ENCODE measurements at regions not wholly inside any gene's neighbourhood (a gene's known extent, or its start where the extent isn't known, plus 50 kb on each side); places are given as distances from the start of the nearest gene placed in this dataset.

DNA sequence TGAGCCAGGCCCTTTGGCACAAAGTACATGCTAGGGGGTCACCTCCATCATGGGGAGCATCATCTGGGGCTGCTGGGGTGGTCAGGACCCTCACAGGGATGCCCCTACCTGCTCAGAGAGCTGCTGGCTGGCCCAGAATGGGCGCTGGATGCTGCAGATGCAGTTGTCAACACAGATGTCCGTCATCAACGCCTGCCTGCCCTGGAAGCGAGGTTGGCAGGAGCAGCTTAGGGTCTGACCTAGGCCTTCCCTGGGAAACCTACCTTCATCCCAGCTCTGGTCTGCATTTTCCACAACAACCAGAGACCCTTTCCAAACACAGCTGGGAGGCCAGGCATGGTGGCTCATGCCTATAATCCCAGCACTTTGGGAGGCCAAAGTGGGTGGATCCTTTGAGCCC, 88.0 kb downstream of the EDN3 start:
- H3K18ac ChIP-seq (ENCODE audit: low read length) = no peak overlapping the region
- H3K4me2 ChIP-seq (ENCODE audit: low read length) = no peak overlapping the region
- H3K4me3 ChIP-seq (ENCODE audit: low read length) = no peak overlapping the region
- H2BK15ac ChIP-seq (replicated peaks; ENCODE audit: low read depth) = no peak overlapping the region
- no peak overlapping the region for H3K56ac ChIP-seq (ENCODE audit: low read length)
- no peaks in the 10 kb centered on the region for H3K27me3 ChIP-seq (ENCODE audit: insufficient read depth, low read length, poor library complexity)
- no peak for DNase-seq
- H3K27ac ChIP-seq (ENCODE audit: low read depth, low read length) = no peak overlapping the region
- no peak overlapping the region for H3K4ac ChIP-seq (ENCODE audit: low read depth, low read length)
- no peak overlapping the region for H4K5ac ChIP-seq (ENCODE audit: low read length)
- WGBS (ENCODE audit: extremely low coverage, insufficient coverage, low lambda C conversion rate) = no CpG with 5 or more reads among the region's 4 CpGs
- no peak overlapping the region for H2BK5ac ChIP-seq (ENCODE audit: low read length)
- no peaks in the 10 kb centered on the region for H3K79me1 ChIP-seq (ENCODE audit: low read length)
- H2BK120ac ChIP-seq (ENCODE audit: low read depth, low read length) = no peak overlapping the region
- no peaks in the 10 kb centered on the region for H3K36me3 ChIP-seq (ENCODE audit: control insufficient read depth, insufficient read depth, low read length)
- no peak overlapping the region for H2AK5ac ChIP-seq (ENCODE audit: low read length)
- no peaks in the 10 kb centered on the region for H3K79me2 ChIP-seq (ENCODE audit: control insufficient read depth, insufficient read depth, low read length)
- no peak overlapping the region for H3K23ac ChIP-seq (ENCODE audit: low read length)
- H4K8ac ChIP-seq (ENCODE audit: low read depth, low read length) = no peak overlapping the region
- H3K9ac ChIP-seq (ENCODE audit: low read length) = no peak overlapping the region
- H3K4me1 ChIP-seq (ENCODE audit: control insufficient read depth, low read depth, low read length) = no peaks in the 10 kb centered on the region

DNA sequence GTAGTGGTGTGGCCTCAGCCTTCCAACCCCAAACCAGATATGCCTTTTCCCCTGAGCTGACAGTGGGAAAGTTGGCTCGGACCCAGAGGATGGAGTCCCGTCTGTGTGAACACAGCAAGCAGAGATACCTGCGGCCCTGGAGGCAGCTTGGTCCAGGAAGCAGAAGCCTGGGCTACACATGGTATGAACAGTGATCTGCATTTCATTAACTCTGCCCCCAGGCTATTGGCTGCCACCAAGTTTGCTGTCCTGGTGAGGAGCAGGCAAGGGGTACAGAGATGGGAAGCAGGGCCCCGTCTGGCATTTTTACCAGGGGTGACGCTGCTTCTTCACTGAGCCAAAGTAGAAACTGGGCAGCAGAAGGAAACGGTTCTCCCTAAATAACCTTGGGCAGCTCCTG, 90.0 kb downstream of the EDN3 start:
- Histone ChIP-seq H3K18ac (ENCODE audit: low read length) (no peak overlapping the region), H3K23ac (ENCODE audit: low read length) (no peak overlapping the region), H3K9ac (ENCODE audit: low read length) (no peak overlapping the region), H3K56ac (ENCODE audit: low read length) (no peak overlapping the region), H3K27me3 (ENCODE audit: insufficient read depth, low read length, poor library complexity) (no peaks in the 10 kb centered on the region), H3K4ac (ENCODE audit: low read depth, low read length) (no peak overlapping the region), H3K79me1 (ENCODE audit: low read length) (no peaks in the 10 kb centered on the region), H3K36me3 (ENCODE audit: control insufficient read depth, insufficient read depth, low read length) (no peaks in the 10 kb centered on the region), H3K4me1 (ENCODE audit: control insufficient read depth, low read depth, low read length) (no peaks in the 10 kb centered on the region), H2BK15ac (replicated peaks; ENCODE audit: low read depth) (no peak overlapping the region), H3K4me2 (ENCODE audit: low read length) (no peak overlapping the region), H2BK5ac (ENCODE audit: low read length) (no peak overlapping the region), H4K5ac (ENCODE audit: low read length) (no peak overlapping the region), H3K79me2 (ENCODE audit: control insufficient read depth, insufficient read depth, low read length) (no peaks in the 10 kb centered on the region), H2AK5ac (ENCODE audit: low read length) (no peak overlapping the region), H3K4me3 (ENCODE audit: low read length) (no peak overlapping the region), H2BK120ac (ENCODE audit: low read depth, low read length) (no peak overlapping the region), H4K8ac (ENCODE audit: low read depth, low read length) (no peak overlapping the region), H3K27ac (ENCODE audit: low read depth, low read length) (no peak overlapping the region)
- WGBS (ENCODE audit: extremely low coverage, insufficient coverage, low lambda C conversion rate) = no CpG with 5 or more reads among the region's 6 CpGs
- DNase-seq = no peak

GRCh38 chr20:59391975-59392374, 91.6 kb downstream of the EDN3 start:
- no peak overlapping the region for H2BK5ac ChIP-seq (ENCODE audit: low read length)
- H3K27me3 ChIP-seq (ENCODE audit: insufficient read depth, low read length, poor library complexity) = no peaks in the 10 kb centered on the region
- no peak overlapping the region for H3K27ac ChIP-seq (ENCODE audit: low read depth, low read length)
- no peak overlapping the region for H3K4ac ChIP-seq (ENCODE audit: low read depth, low read length)
- no peak overlapping the region for H3K23ac ChIP-seq (ENCODE audit: low read length)
- no peak overlapping the region for H3K56ac ChIP-seq (ENCODE audit: low read length)
- no peak overlapping the region for H2AK5ac ChIP-seq (ENCODE audit: low read length)
- no peak overlapping the region for H4K5ac ChIP-seq (ENCODE audit: low read length)
- H3K79me2 ChIP-seq (ENCODE audit: control insufficient read depth, insufficient read depth, low read length) = no peaks in the 10 kb centered on the region
- no peak overlapping the region for H3K9ac ChIP-seq (ENCODE audit: low read length)
- no peaks in the 10 kb centered on the region for H3K79me1 ChIP-seq (ENCODE audit: low read length)
- no peak overlapping the region for H3K18ac ChIP-seq (ENCODE audit: low read length)
- no peak overlapping the region for H2BK120ac ChIP-seq (ENCODE audit: low read depth, low read length)
- no peak overlapping the region for H3K4me3 ChIP-seq (ENCODE audit: low read length)
- DNase-seq = no peak
- H4K8ac ChIP-seq (ENCODE audit: low read depth, low read length) = no peak overlapping the region
- H3K4me1 ChIP-seq (ENCODE audit: control insufficient read depth, low read depth, low read length) = no peaks in the 10 kb centered on the region
- H3K36me3 ChIP-seq (ENCODE audit: control insufficient read depth, insufficient read depth, low read length) = no peaks in the 10 kb centered on the region
- H3K4me2 ChIP-seq (ENCODE audit: low read length) = no peak overlapping the region
- no CpG with 5 or more reads among the region's 1 CpG for WGBS (ENCODE audit: extremely low coverage, insufficient coverage, low lambda C conversion rate)
- no peak overlapping the region for H2BK15ac ChIP-seq (replicated peaks; ENCODE audit: low read depth)

- no peak overlapping the region for H3K4ac ChIP-seq (ENCODE audit: low read depth, low read length)
- no CpG with 5 or more reads among the region's 4 CpGs for WGBS (ENCODE audit: extremely low coverage, insufficient coverage, low lambda C conversion rate)
- H3K23ac ChIP-seq (ENCODE audit: low read length) = no peak overlapping the region
- H3K18ac ChIP-seq (ENCODE audit: low read length) = no peak overlapping the region
- H2BK15ac ChIP-seq (replicated peaks; ENCODE audit: low read depth) = no peak overlapping the region
- H3K56ac ChIP-seq (ENCODE audit: low read length) = no peak overlapping the region
- no peaks in the 10 kb centered on the region for H3K4me1 ChIP-seq (ENCODE audit: control insufficient read depth, low read depth, low read length)
- no peak overlapping the region for H2AK5ac ChIP-seq (ENCODE audit: low read length)
- H3K9ac ChIP-seq (ENCODE audit: low read length) = no peak overlapping the region
- no peak overlapping the region for H4K5ac ChIP-seq (ENCODE audit: low read length)
- no peak overlapping the region for H3K4me2 ChIP-seq (ENCODE audit: low read length)
- H3K27me3 ChIP-seq (ENCODE audit: insufficient read depth, low read length, poor library complexity) = no peaks in the 10 kb centered on the region
- no peak overlapping the region for H2BK120ac ChIP-seq (ENCODE audit: low read depth, low read length)
- H4K8ac ChIP-seq (ENCODE audit: low read depth, low read length) = no peak overlapping the region
- no peak for DNase-seq
- no peaks in the 10 kb centered on the region for H3K79me2 ChIP-seq (ENCODE audit: control insufficient read depth, insufficient read depth, low read length)
- no peak overlapping the region for H3K4me3 ChIP-seq (ENCODE audit: low read length)
- H3K36me3 ChIP-seq (ENCODE audit: control insufficient read depth, insufficient read depth, low read length) = no peaks in the 10 kb centered on the region
- no peak overlapping the region for H3K27ac ChIP-seq (ENCODE audit: low read depth, low read length)
- no peaks in the 10 kb centered on the region for H3K79me1 ChIP-seq (ENCODE audit: low read length)
- no peak overlapping the region for H2BK5ac ChIP-seq (ENCODE audit: low read length)
These were observed 92.3 kb downstream of the EDN3 start for GRCh38 chr20:59392736-59393135.

DNA sequence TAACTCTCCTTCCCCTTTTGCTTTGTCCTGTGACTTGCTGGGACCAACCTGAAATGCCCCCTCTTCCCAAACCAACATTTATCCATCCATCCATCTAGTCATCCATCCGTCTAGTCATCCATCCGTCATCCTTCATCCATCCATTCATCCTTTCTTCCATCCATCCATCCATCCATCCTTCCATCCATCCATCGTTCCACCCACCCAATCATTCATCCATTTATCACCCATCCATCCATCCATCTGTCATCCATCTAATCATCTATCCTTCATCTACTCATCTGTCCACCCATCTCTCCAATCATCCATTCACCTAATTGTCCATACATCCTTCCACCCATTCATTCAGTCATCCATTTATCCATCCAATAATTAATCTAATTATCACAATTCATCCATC, 92.7 kb downstream of the EDN3 start:
- no peak overlapping the region for H2BK120ac ChIP-seq (ENCODE audit: low read depth, low read length)
- H3K23ac ChIP-seq (ENCODE audit: low read length) = no peak overlapping the region
- no peak overlapping the region for H2AK5ac ChIP-seq (ENCODE audit: low read length)
- H4K5ac ChIP-seq (ENCODE audit: low read length) = no peak overlapping the region
- WGBS (ENCODE audit: extremely low coverage, insufficient coverage, low lambda C conversion rate) = 100% methylated on average over 3 of the region's 3 CpGs
- H3K79me1 ChIP-seq (ENCODE audit: low read length) = no peaks in the 10 kb centered on the region
- H4K8ac ChIP-seq (ENCODE audit: low read depth, low read length) = no peak overlapping the region
- no peak overlapping the region for H3K18ac ChIP-seq (ENCODE audit: low read length)
- H3K4ac ChIP-seq (ENCODE audit: low read depth, low read length) = no peak overlapping the region
- no peak overlapping the region for H3K4me3 ChIP-seq (ENCODE audit: low read length)
- H3K56ac ChIP-seq (ENCODE audit: low read length) = no peak overlapping the region
- H3K4me2 ChIP-seq (ENCODE audit: low read length) = no peak overlapping the region
- no peaks in the 10 kb centered on the region for H3K36me3 ChIP-seq (ENCODE audit: control insufficient read depth, insufficient read depth, low read length)
- H3K4me1 ChIP-seq (ENCODE audit: control insufficient read depth, low read depth, low read length) = no peaks in the 10 kb centered on the region
- H3K27me3 ChIP-seq (ENCODE audit: insufficient read depth, low read length, poor library complexity) = no peaks in the 10 kb centered on the region
- H2BK15ac ChIP-seq (replicated peaks; ENCODE audit: low read depth) = no peak overlapping the region
- no peak overlapping the region for H2BK5ac ChIP-seq (ENCODE audit: low read length)
- H3K9ac ChIP-seq (ENCODE audit: low read length) = no peak overlapping the region
- no peak for DNase-seq
- H3K79me2 ChIP-seq (ENCODE audit: control insufficient read depth, insufficient read depth, low read length) = no peaks in the 10 kb centered on the region
- no peak overlapping the region for H3K27ac ChIP-seq (ENCODE audit: low read depth, low read length)

GRCh38 chr20:59395729-59396128, 95.3 kb downstream of the EDN3 start:
- no peaks in the 10 kb centered on the region for H3K36me3 ChIP-seq (ENCODE audit: control insufficient read depth, insufficient read depth, low read length)
- no peaks in the 10 kb centered on the region for H3K4me1 ChIP-seq (ENCODE audit: control insufficient read depth, low read depth, low read length)
- no CpG with 5 or more reads among the region's 6 CpGs for whole genome bisulfite sequencing (ENCODE audit: extremely low coverage, insufficient coverage, low lambda C conversion rate)
- H4K5ac ChIP-seq (ENCODE audit: low read length) = no peak overlapping the region
- no peak overlapping the region for H3K4me2 ChIP-seq (ENCODE audit: low read length)
- H3K79me1 ChIP-seq (ENCODE audit: low read length) = no peaks in the 10 kb centered on the region
- H3K27me3 ChIP-seq (ENCODE audit: insufficient read depth, low read length, poor library complexity) = no peaks in the 10 kb centered on the region
- H3K4me3 ChIP-seq (ENCODE audit: low read length) = no peak overlapping the region
- H3K56ac ChIP-seq (ENCODE audit: low read length) = no peak overlapping the region
- no peak overlapping the region for H4K8ac ChIP-seq (ENCODE audit: low read depth, low read length)
- no peak overlapping the region for H3K23ac ChIP-seq (ENCODE audit: low read length)
- no peaks in the 10 kb centered on the region for H3K79me2 ChIP-seq (ENCODE audit: control insufficient read depth, insufficient read depth, low read length)
- H3K9ac ChIP-seq (ENCODE audit: low read length) = no peak overlapping the region
- H2BK15ac ChIP-seq (replicated peaks; ENCODE audit: low read depth) = no peak overlapping the region
- no peak overlapping the region for H2AK5ac ChIP-seq (ENCODE audit: low read length)
- no peak overlapping the region for H3K27ac ChIP-seq (ENCODE audit: low read depth, low read length)
- no peak overlapping the region for H2BK120ac ChIP-seq (ENCODE audit: low read depth, low read length)
- H3K4ac ChIP-seq (ENCODE audit: low read depth, low read length) = no peak overlapping the region
- H2BK5ac ChIP-seq (ENCODE audit: low read length) = no peak overlapping the region
- no peak overlapping the region for H3K18ac ChIP-seq (ENCODE audit: low read length)
- DNase-seq = no peak

Data from mesendoderm (in vitro differentiated cells).